ENCODE measurements at regions not wholly inside any gene's neighbourhood (a gene's known extent, or its start where the extent isn't known, plus 50 kb on each side); places are given as distances from the start of the nearest gene placed in this dataset.

DNA sequence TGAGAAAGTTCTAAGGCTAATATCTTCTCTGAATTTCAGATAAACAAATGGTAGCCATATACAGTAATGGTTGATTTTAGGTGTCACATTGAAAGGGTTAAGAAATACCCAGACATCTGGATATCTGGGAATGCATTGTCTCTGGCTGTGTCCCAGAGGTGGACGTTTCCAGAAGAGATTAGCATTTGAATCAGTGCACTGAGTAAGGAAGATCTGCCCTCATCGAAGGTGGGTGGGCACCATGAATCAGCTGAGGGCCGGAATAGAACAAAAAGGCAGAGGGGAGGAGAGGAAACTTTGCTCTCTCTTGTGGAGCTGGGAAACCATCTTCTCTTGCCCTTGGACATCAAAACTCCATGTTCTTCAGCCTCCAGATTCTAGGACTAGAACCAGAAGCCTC lies 554.4 kb downstream of the IRX1 start:
- DNase-seq (ENCODE audit: low spot score) (no peak), ATAC-seq (ENCODE audit: low read depth) (no peak)
- no peak for TF ChIP-seq CTCF (IDR thresholded peaks at IDR 0.05; ENCODE audit: poor library complexity, severe bottlenecking)
- Histone ChIP-seq H3K27me3 (ENCODE audit: insufficient read depth, poor library complexity, severe bottlenecking) (no peaks in the 10 kb centered on the region), H3K9me3 (ENCODE audit: severe bottlenecking) (no peaks in the 10 kb centered on the region), H3K4me3 (ENCODE audit: severe bottlenecking) (no peak overlapping the region), H3K27ac (ENCODE audit: poor library complexity, severe bottlenecking) (no peak overlapping the region), H3K36me3 (ENCODE audit: low read depth) (no peaks in the 10 kb centered on the region), H3K4me1 (ENCODE audit: insufficient read depth, poor library complexity, severe bottlenecking) (no peaks in the 10 kb centered on the region)

- no peak for ATAC-seq (ENCODE audit: low read depth)
- Histone ChIP-seq H3K27me3 (ENCODE audit: insufficient read depth, poor library complexity, severe bottlenecking) (no peaks in the 10 kb centered on the region), H3K4me1 (ENCODE audit: insufficient read depth, poor library complexity, severe bottlenecking) (peaks cover 3% of the 10 kb centered on the region), H3K4me3 (ENCODE audit: severe bottlenecking) (no peak overlapping the region), H3K9me3 (ENCODE audit: severe bottlenecking) (peaks cover 5% of the 10 kb centered on the region), H3K27ac (ENCODE audit: poor library complexity, severe bottlenecking) (no peak overlapping the region), H3K36me3 (ENCODE audit: low read depth) (no peaks in the 10 kb centered on the region)
- TF ChIP-seq CTCF (IDR thresholded peaks at IDR 0.05; ENCODE audit: poor library complexity, severe bottlenecking), result no peak
- no peak for DNase-seq (ENCODE audit: low spot score)
These were observed 560.5 kb downstream of the IRX1 start for GRCh38 chr5:4156153-4156552.

DNA sequence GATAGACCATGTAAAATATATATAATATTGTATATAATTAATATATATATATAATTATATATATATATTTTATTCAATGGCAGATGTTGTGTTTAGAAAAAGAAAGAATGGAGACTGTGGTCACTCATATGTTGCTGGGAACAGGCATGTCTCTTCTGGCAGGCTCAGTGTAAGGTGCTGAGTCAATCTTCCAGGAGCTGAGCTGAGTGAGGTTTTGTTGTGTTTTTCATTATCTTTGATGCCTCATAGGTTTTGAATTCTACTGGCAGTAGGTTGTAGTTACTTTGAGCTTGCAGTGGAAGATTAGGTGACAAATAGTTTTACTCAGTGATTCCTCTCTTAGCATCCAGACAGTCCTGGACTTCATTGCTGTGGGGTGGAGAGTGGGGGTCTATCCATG lies 561.3 kb downstream of the IRX1 start:
- DNase-seq (ENCODE audit: low spot score) (no peak), ATAC-seq (ENCODE audit: low read depth) (no peak)
- Histone ChIP-seq H3K9me3 (ENCODE audit: severe bottlenecking) (peaks cover 5% of the 10 kb centered on the region), H3K27me3 (ENCODE audit: insufficient read depth, poor library complexity, severe bottlenecking) (no peaks in the 10 kb centered on the region), H3K36me3 (ENCODE audit: low read depth) (no peaks in the 10 kb centered on the region), H3K27ac (ENCODE audit: poor library complexity, severe bottlenecking) (no peak overlapping the region), H3K4me1 (ENCODE audit: insufficient read depth, poor library complexity, severe bottlenecking) (peaks cover 3% of the 10 kb centered on the region), H3K4me3 (ENCODE audit: severe bottlenecking) (no peak overlapping the region)
- TF ChIP-seq CTCF (IDR thresholded peaks at IDR 0.05; ENCODE audit: poor library complexity, severe bottlenecking), result no peak

- H3K4me3 ChIP-seq (ENCODE audit: severe bottlenecking), result no peak overlapping the region
- no peaks in the 10 kb centered on the region for H3K27me3 ChIP-seq (ENCODE audit: insufficient read depth, poor library complexity, severe bottlenecking)
- H3K27ac ChIP-seq (ENCODE audit: poor library complexity, severe bottlenecking), result no peak overlapping the region
- DNase-seq (ENCODE audit: low spot score) (no peak), ATAC-seq (ENCODE audit: low read depth) (no peak)
- H3K36me3 ChIP-seq (ENCODE audit: low read depth), result no peaks in the 10 kb centered on the region
- peaks cover 3% of the 10 kb centered on the region for H3K4me1 ChIP-seq (ENCODE audit: insufficient read depth, poor library complexity, severe bottlenecking)
- H3K9me3 ChIP-seq (ENCODE audit: severe bottlenecking), result peaks cover 5% of the 10 kb centered on the region
- no peak for TF ChIP-seq CTCF (IDR thresholded peaks at IDR 0.05; ENCODE audit: poor library complexity, severe bottlenecking)
These were observed 563.3 kb downstream of the IRX1 start for GRCh38 chr5:4158750-4159447.

GRCh38 chr5:4159681-4160080 lies 564.0 kb downstream of the IRX1 start:
- Histone ChIP-seq H3K4me1 (ENCODE audit: insufficient read depth, poor library complexity, severe bottlenecking) (peaks cover 3% of the 10 kb centered on the region), H3K36me3 (ENCODE audit: low read depth) (no peaks in the 10 kb centered on the region), H3K27ac (ENCODE audit: poor library complexity, severe bottlenecking) (no peak overlapping the region), H3K27me3 (ENCODE audit: insufficient read depth, poor library complexity, severe bottlenecking) (no peaks in the 10 kb centered on the region), H3K4me3 (ENCODE audit: severe bottlenecking) (no peak overlapping the region), H3K9me3 (ENCODE audit: severe bottlenecking) (peaks cover 5% of the 10 kb centered on the region)
- no peak for TF ChIP-seq CTCF (IDR thresholded peaks at IDR 0.05; ENCODE audit: poor library complexity, severe bottlenecking)
- no peak for ATAC-seq (ENCODE audit: low read depth)
- no peak for DNase-seq (ENCODE audit: low spot score)
